Endothelial cell of umbilical vein (primary cell): ENCODE measurements at regions not wholly inside any gene's neighbourhood (a gene's known extent, or its start where the extent isn't known, plus 50 kb on each side); places are given as distances from the start of the nearest gene placed in this dataset.
"Not testable (repeated sequence)": the region's sequence is repeated elsewhere in the genome, so short reads cannot be mapped to it uniquely, and the experiment has no call there.

Experiments used
- BruUV-seq: library from RNA; stranded (reverse); fragments of 400-500 nt; replicated peaks from 2 replicates; lab custom pipeline; 2021; lab: Mats Ljungman, UMichigan
- CTCF ChIA-PET: fragments of 300-600, 350-600 bp; sonication (Branson Sonifier 250); formaldehyde crosslinking; loops from one replicate; lab custom pipeline; 2021; ENCODE audit warnings: antibody characterized with exemption, inconsistent platforms; lab: Charles Lee
- POLR2A ChIA-PET: fragments of 300-600, 350-600 bp; sonication (Branson Sonifier 250); formaldehyde crosslinking; loops from one replicate; lab custom pipeline; 2021; ENCODE audit warnings: antibody characterized with exemption, inconsistent platforms; lab: Charles Lee
- DNase-seq: peaks from one replicate; pipeline ENCODE4 v3.0.0-alpha.2; 2011; ENCODE audit warnings: low read depth, low spot score
- FAIRE-seq: peaks from 2 replicates; lab custom pipeline; 2011; peaks lifted over from hg19 to GRCh38; lab: Jason Lieb, UNC
- H2AFZ ChIP-seq: 2 replicates; pipeline ENCODE4 v1.6.0; 2012; ENCODE audit warnings: low read depth, low read length, control low read depth, inconsistent platforms
- H3K27ac ChIP-seq: 2 replicates; pipeline ENCODE4 v1.5.1; 2011; ENCODE audit warnings: low read depth, mild to moderate bottlenecking, control low read depth, low read length, moderate library complexity; ENCODE audit not compliant: insufficient read depth
- H3K27me3 ChIP-seq, 2 experiments: 2 replicates each; pipeline versions ENCODE4 v1.6.0 to v1.6.1; 2011; ENCODE audit warnings: low read length in 2 of 2, mixed read lengths in 1 of 2; ENCODE audit not compliant: control insufficient read depth in 2 of 2, insufficient read depth in 2 of 2
- H3K36me3 ChIP-seq, 2 experiments: 2 replicates in 1 of 2; 3 replicates in 1 of 2; pipeline ENCODE4 v1.5.1; 2011; ENCODE audit warnings: low read length in 2 of 2, mild to moderate bottlenecking in 1 of 2, moderate library complexity in 1 of 2; ENCODE audit not compliant: control insufficient read depth in 2 of 2, insufficient read depth in 2 of 2; ENCODE audit errors: extremely low read depth in 1 of 2
- H3K4me1 ChIP-seq: 3 replicates; pipeline ENCODE4 v1.5.1; 2011; ENCODE audit warnings: mild to moderate bottlenecking, low read length; ENCODE audit not compliant: control insufficient read depth, insufficient read depth; ENCODE audit errors: extremely low read depth
- H3K4me2 ChIP-seq: 2 replicates; pipeline ENCODE4 v1.6.1; 2011; ENCODE audit warnings: low read length, control low read depth, mixed read lengths; ENCODE audit not compliant: insufficient read depth
- H3K4me3 ChIP-seq, 3 experiments: fragments of 200-600 bp in 1 of 3; sonication (generic), shearing (Covaris generic) in 1 of 3; replicated peaks in 1 of 3; 2 replicates each; pipeline ENCODE4 v1.5.1; 2011 to 2016; ENCODE audit warnings: control low read depth in 3 of 3, low read length in 3 of 3, mild to moderate bottlenecking in 2 of 3, inconsistent platforms in 1 of 3, low read depth in 1 of 3, moderate library complexity in 1 of 3; ENCODE audit not compliant: insufficient read depth in 1 of 3
- H3K79me2 ChIP-seq: 2 replicates; pipeline ENCODE4 v1.6.0; 2012; ENCODE audit warnings: low read length, inconsistent platforms; ENCODE audit not compliant: control insufficient read depth, insufficient read depth
- H3K9ac ChIP-seq: replicated peaks from 2 replicates; pipeline ENCODE3; 2011; ENCODE audit warnings: low read length, control low read depth; ENCODE audit not compliant: insufficient read depth; ENCODE audit errors: extremely low read depth
- H3K9me1 ChIP-seq: replicated peaks from 3 replicates; pipeline ENCODE4 v1.6.0; 2011; ENCODE audit warnings: mild to moderate bottlenecking, low read length; ENCODE audit not compliant: control insufficient read depth, insufficient read depth; ENCODE audit errors: extremely low read depth
- H3K9me3 ChIP-seq: replicated peaks from 2 replicates; pipeline ENCODE4 v1.5.1; 2012; ENCODE audit warnings: low read length, inconsistent platforms; ENCODE audit not compliant: control insufficient read depth, insufficient read depth
- H4K20me1 ChIP-seq: replicated peaks from 2 replicates; pipeline ENCODE3; 2011; ENCODE audit warnings: mild to moderate bottlenecking, low read length; ENCODE audit not compliant: control insufficient read depth, insufficient read depth; ENCODE audit errors: extremely low read depth
- CTCF ChIP-seq, 2 donors: IDR thresholded peaks; 1 replicate in 1 of 2; 2 replicates in 1 of 2; pipeline ENCODE4 v1.5.1; 2011; ENCODE audit warnings: low read length in 2 of 2, mild to moderate bottlenecking in 2 of 2, moderate library complexity in 2 of 2, control low read depth in 1 of 2, inconsistent platforms in 1 of 2, low read depth in 1 of 2; ENCODE audit not compliant: insufficient read depth in 1 of 2; ENCODE audit errors: extremely low read depth in 1 of 2
- EZH2 ChIP-seq: IDR thresholded peaks from 2 replicates; pipeline ENCODE4 v1.6.1; 2012; ENCODE audit warnings: borderline replicate concordance, low read depth, mild to moderate bottlenecking, moderate library complexity, low read length, inconsistent platforms; ENCODE audit not compliant: severe bottlenecking
- FOS ChIP-seq: IDR thresholded peaks from 2 replicates; pipeline ENCODE4 v1.6.1; 2011; ENCODE audit warnings: mild to moderate bottlenecking, low read length, moderate library complexity, borderline replicate concordance; ENCODE audit not compliant: insufficient read depth
- GATA2 ChIP-seq: IDR thresholded peaks from 2 replicates; pipeline ENCODE4 v1.7.0; 2011; ENCODE audit warnings: low read depth, mild to moderate bottlenecking, moderate library complexity, mixed read lengths, low read length; ENCODE audit not compliant: insufficient read length, insufficient read depth
- JUN ChIP-seq: IDR thresholded peaks from 2 replicates; pipeline ENCODE4 v1.6.1; 2011; ENCODE audit warnings: borderline replicate concordance, low read depth; ENCODE audit not compliant: insufficient read length, insufficient read depth
- MAX ChIP-seq: IDR thresholded peaks from 2 replicates; pipeline ENCODE4 v1.6.1; 2011; ENCODE audit not compliant: insufficient read depth, insufficient read length
- MYC ChIP-seq: IDR thresholded peaks from one replicate; pipeline ENCODE4 v1.6.1; 2011; ENCODE audit warnings: mild to moderate bottlenecking, low read depth, low read length
- POLR2A ChIP-seq: IDR thresholded peaks from 2 replicates; pipeline ENCODE4 v1.6.1; 2012; ENCODE audit warnings: low read depth, mild to moderate bottlenecking, control low read depth, low read length
- POLR2AphosphoS5 ChIP-seq: IDR thresholded peaks from 2 replicates; pipeline ENCODE4 v1.6.1; 2012; ENCODE audit warnings: low read depth, mild to moderate bottlenecking, control low read depth, low read length, moderate library complexity; ENCODE audit not compliant: insufficient read depth
- dilution Hi-C: fragments of 300-500 bp; cut with MboI; formaldehyde crosslinking; loops from one replicate; pipeline ENCODE4 v1.15.0; 2019; ENCODE audit warnings: low sequenced_read_pairs; ENCODE audit not compliant: extremely low pct_ligation_motif_present
- intact Hi-C: fragments of 100-400 bp; cut with micrococcal nuclease; formaldehyde crosslinking; loops from one replicate; pipeline ENCODE4 v1.10.0; 2022

- H2AFZ ChIP-seq = no peak overlapping the region
- intact Hi-C loops (no loop called here), dilution Hi-C loops (no loop called here)
- H3K9me3 ChIP-seq = no peaks in the 10 kb centered on the region
- H3K27ac ChIP-seq = no peak overlapping the region
- BruUV-seq = no TSS peak
- H3K9me1 ChIP-seq = no peaks in the 10 kb centered on the region
- CTCF ChIA-PET = no interaction called here
- TF ChIP-seq CTCF (IDR thresholded peaks at IDR 0.05; ENCODE audit: extremely low read depth in 1 of 2, insufficient read depth in 1 of 2, low read depth in 1 of 2, low read length in 2 of 2) (no peak), EZH2 (no peak), MAX (no peak), POLR2A (no peak), FOS (no peak), MYC (no peak), JUN (no peak), POLR2AphosphoS5 (no peak), GATA2 (no peak)
- no peaks in the 10 kb centered on the region for H3K79me2 ChIP-seq
- H4K20me1 ChIP-seq = no peaks in the 10 kb centered on the region
- no peak overlapping the region for H3K4me2 ChIP-seq
- POLR2A ChIA-PET = no interaction called here
- no peak overlapping the region for H3K9ac ChIP-seq
- no peaks in the 10 kb centered on the region for H3K4me1 ChIP-seq
- H3K27me3 ChIP-seq = peaks cover 6 to 19% of the 10 kb centered on the region in 2 experiments
- FAIRE-seq (no peak), DNase-seq (no peak)
- H3K36me3 ChIP-seq = no peaks in the 10 kb centered on the region
- H3K4me3 ChIP-seq = no peak overlapping the region
Observed at GRCh38 chr15:85282504-85283115, 97.8 kb upstream of the AKAP13 start.

- BruUV-seq, H3K27ac ChIP-seq, H4K20me1 ChIP-seq, H3K9me1 ChIP-seq, FAIRE-seq, dilution Hi-C loops, CTCF ChIA-PET, H3K9ac ChIP-seq, H3K4me2 ChIP-seq, H3K4me3 ChIP-seq, H3K9me3 ChIP-seq, H3K79me2 ChIP-seq, H3K4me1 ChIP-seq, H2AFZ ChIP-seq, intact Hi-C loops, POLR2A ChIA-PET, H3K36me3 ChIP-seq, DNase-seq: not testable (repeated sequence)
- H3K27me3 ChIP-seq = peaks cover 8 to 21% of the 10 kb centered on the region in 2 experiments
Observed at GRCh38 chr15:85283815-85284214, 96.6 kb upstream of the AKAP13 start.
